ENCODE measurements at regions not wholly inside any gene's neighbourhood (a gene's known extent, or its start where the extent isn't known, plus 50 kb on each side); places are given as distances from the start of the nearest gene placed in this dataset.
"Not testable (repeated sequence)": the region's sequence is repeated elsewhere in the genome, so short reads cannot be mapped to it uniquely, and the experiment has no call there.

DNA sequence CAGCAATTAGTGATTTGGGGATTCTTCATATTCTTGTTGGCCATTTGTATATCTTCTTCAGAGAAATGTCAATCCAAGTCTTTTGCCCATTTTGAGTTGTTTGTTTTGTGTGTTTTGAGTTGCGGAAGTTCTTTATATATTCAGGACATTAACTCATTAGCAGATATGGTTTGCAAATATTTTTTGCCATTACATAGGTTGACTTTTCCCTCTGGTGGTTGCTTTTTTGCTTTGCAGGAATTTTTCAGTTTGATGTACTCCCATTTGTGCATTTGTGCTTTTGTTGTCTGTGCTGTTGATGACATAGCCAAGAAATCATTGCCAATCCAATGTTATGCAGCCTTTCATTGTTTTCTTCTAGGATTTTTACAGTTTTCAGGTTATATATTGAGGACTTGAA lies 63.6 kb upstream of the DNAJC1 start:
- Mint-ChIP-seq H3K9me3 (ENCODE audit: low read depth) (peaks cover 40% of the 10 kb centered on the region), H3K27me3 (ENCODE audit: low read depth) (peaks cover 11% of the 10 kb centered on the region), H3K4me1 (ENCODE audit: low read depth) (no peaks in the 10 kb centered on the region), H3K36me3 (ENCODE audit: low read depth) (peaks cover 7% of the 10 kb centered on the region), H3K4me3 (ENCODE audit: unreplicated experiment) (no peak overlapping the region), H3K27ac (ENCODE audit: unreplicated experiment) (no peak overlapping the region)
- peak; percentile 27 for TF ChIP-seq CTCF (IDR thresholded peaks at IDR 0.05)
- no peak for DNase-seq (ENCODE audit: low spot score)

GRCh38 chr10:22060984-22061383 lies 57.5 kb upstream of the DNAJC1 start:
- DNase-seq (ENCODE audit: low spot score); H3K27ac Mint-ChIP-seq (ENCODE audit: unreplicated experiment); H3K4me1 Mint-ChIP-seq (ENCODE audit: low read depth); H3K27me3 Mint-ChIP-seq (ENCODE audit: low read depth); H3K4me3 Mint-ChIP-seq (ENCODE audit: unreplicated experiment); H3K36me3 Mint-ChIP-seq (ENCODE audit: low read depth): not testable (repeated sequence)
- H3K9me3 Mint-ChIP-seq (ENCODE audit: low read depth), result peaks cover 10% of the 10 kb centered on the region

DNA sequence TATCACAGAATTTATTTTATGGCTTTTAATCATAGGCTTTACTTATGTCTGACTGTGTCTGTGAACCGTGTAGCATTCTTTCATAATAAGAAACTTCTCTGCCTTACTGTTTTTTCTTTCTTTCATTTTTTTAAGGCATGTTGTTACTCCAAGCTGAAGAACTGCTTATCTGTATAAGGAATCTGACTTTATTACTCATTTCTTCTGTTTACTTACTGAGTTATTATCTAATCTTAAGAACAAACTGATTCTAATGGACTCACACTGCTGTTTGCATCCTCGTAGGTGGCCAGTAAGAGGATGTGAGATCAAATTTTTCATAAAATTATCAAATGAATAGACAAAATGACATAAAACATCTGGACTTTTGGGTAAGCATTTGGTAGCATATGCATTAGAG lies 54.7 kb upstream of the DNAJC1 start:
- DNase-seq (ENCODE audit: low spot score), result no peak
- Mint-ChIP-seq H3K9me3 (ENCODE audit: low read depth) (peaks cover 5% of the 10 kb centered on the region), H3K36me3 (ENCODE audit: low read depth) (peaks cover 2% of the 10 kb centered on the region), H3K27me3 (ENCODE audit: low read depth) (peaks cover 2% of the 10 kb centered on the region), H3K27ac (ENCODE audit: unreplicated experiment) (no peak overlapping the region), H3K4me3 (ENCODE audit: unreplicated experiment) (no peak overlapping the region), H3K4me1 (ENCODE audit: low read depth) (peaks cover 7% of the 10 kb centered on the region)
- no peak for TF ChIP-seq CTCF (IDR thresholded peaks at IDR 0.05)

- DNase-seq (ENCODE audit: low spot score), result no peak
- Mint-ChIP-seq H3K4me1 (ENCODE audit: low read depth) (peaks cover 7% of the 10 kb centered on the region), H3K9me3 (ENCODE audit: low read depth) (no peaks in the 10 kb centered on the region), H3K27me3 (ENCODE audit: low read depth) (no peaks in the 10 kb centered on the region), H3K4me3 (ENCODE audit: unreplicated experiment) (no peak overlapping the region), H3K27ac (ENCODE audit: unreplicated experiment) (no peak overlapping the region), H3K36me3 (ENCODE audit: low read depth) (no peaks in the 10 kb centered on the region)
- no peak for TF ChIP-seq CTCF (IDR thresholded peaks at IDR 0.05)
Observed at GRCh38 chr10:22054961-22055360, 51.4 kb upstream of the DNAJC1 start.
